H9 (cell line): ENCODE measurements at regions not wholly inside any gene's neighbourhood (a gene's known extent, or its start where the extent isn't known, plus 50 kb on each side); places are given as distances from the start of the nearest gene placed in this dataset.

Experiments
- DNase-seq: peaks from one replicate; pipeline ENCODE4 v3.0.0-alpha.2; 2017
- H2AFZ ChIP-seq: one replicate; pipeline ENCODE4 v1.6.1; 2013; ENCODE audit warnings: mild to moderate bottlenecking, low read length, control low read depth, moderate library complexity
- H2AK5ac ChIP-seq: 2 replicates; pipeline ENCODE4 v1.6.1; 2013; ENCODE audit warnings: low read length, control low read depth, mixed read lengths; ENCODE audit not compliant: insufficient read length
- H2BK120ac ChIP-seq: one replicate; pipeline ENCODE4 v1.6.1; 2013; ENCODE audit warnings: low read depth, mild to moderate bottlenecking, low read length, control low read depth, inconsistent platforms; ENCODE audit not compliant: poor library complexity, severe bottlenecking
- H2BK12ac ChIP-seq: 2 replicates; pipeline ENCODE4 v1.6.1; 2013; ENCODE audit warnings: low read length, control low read depth, mixed read lengths, low read depth; ENCODE audit not compliant: insufficient read length
- H2BK15ac ChIP-seq: 2 replicates; pipeline ENCODE4 v1.6.1; 2013; ENCODE audit warnings: low read depth, low read length, control low read depth
- H2BK20ac ChIP-seq: one replicate; pipeline ENCODE4 v1.6.1; 2013; ENCODE audit warnings: low read depth, mild to moderate bottlenecking, low read length, control low read depth, inconsistent platforms; ENCODE audit not compliant: poor library complexity, severe bottlenecking
- H2BK5ac ChIP-seq: 2 replicates; pipeline ENCODE4 v1.6.1; 2013; ENCODE audit warnings: low read length, control low read depth, mixed read lengths; ENCODE audit not compliant: insufficient read length
- H3K14ac ChIP-seq: 2 replicates; pipeline ENCODE4 v1.6.1; 2013; ENCODE audit warnings: low read length, control low read depth; ENCODE audit not compliant: insufficient read depth
- H3K18ac ChIP-seq: 2 replicates; pipeline ENCODE4 v1.6.1; 2013; ENCODE audit warnings: low read depth, mild to moderate bottlenecking, mixed read lengths, low read length, control low read depth; ENCODE audit not compliant: insufficient read length
- H3K23ac ChIP-seq: 2 replicates; pipeline ENCODE4 v1.6.1; 2013; ENCODE audit warnings: low read length, control low read depth, mixed read lengths, low read depth; ENCODE audit not compliant: insufficient read length
- H3K23me2 ChIP-seq: 2 replicates; pipeline ENCODE4 v1.6.1; 2013; ENCODE audit warnings: low read depth, mild to moderate bottlenecking, mixed read lengths, low read length, control low read depth; ENCODE audit not compliant: insufficient read length, poor library complexity, severe bottlenecking
- H3K27ac ChIP-seq: 2 replicates; pipeline ENCODE4 v1.5.1; 2013; ENCODE audit warnings: low read length, control low read depth, mixed read lengths, low read depth; ENCODE audit not compliant: insufficient read length
- H3K27me3 ChIP-seq: 2 replicates; pipeline ENCODE4 v1.6.1; 2013; ENCODE audit warnings: low read length, control low read depth, inconsistent platforms; ENCODE audit not compliant: insufficient read depth
- H3K4ac ChIP-seq: 2 replicates; pipeline ENCODE4 v1.6.1; 2013; ENCODE audit warnings: low read depth, mild to moderate bottlenecking, control low read depth, inconsistent platforms, low read length, moderate library complexity
- H3K4me1 ChIP-seq: 2 replicates; pipeline ENCODE4 v1.6.1; 2013; ENCODE audit warnings: low read length, control low read depth, inconsistent platforms; ENCODE audit not compliant: insufficient read depth
- H3K4me2 ChIP-seq: 2 replicates; pipeline ENCODE4 v1.6.1; 2013; ENCODE audit warnings: low read length, control low read depth, mixed read lengths; ENCODE audit not compliant: insufficient read length, insufficient read depth
- H3K56ac ChIP-seq: 2 replicates; pipeline ENCODE4 v1.6.1; 2013; ENCODE audit warnings: low read depth, mild to moderate bottlenecking, mixed read lengths, low read length, control low read depth; ENCODE audit not compliant: insufficient read length
- H3K79me1 ChIP-seq: 2 replicates; pipeline ENCODE4 v1.6.1; 2013; ENCODE audit warnings: low read depth, mild to moderate bottlenecking, moderate library complexity, low read length, control low read depth, inconsistent platforms; ENCODE audit not compliant: insufficient read depth, poor library complexity, severe bottlenecking
- H3K79me2 ChIP-seq: 2 replicates; pipeline ENCODE4 v1.6.1; 2013; ENCODE audit warnings: low read length, control low read depth, inconsistent platforms; ENCODE audit not compliant: insufficient read depth
- H3K9ac ChIP-seq: 2 replicates; pipeline ENCODE4 v1.6.1; 2013; ENCODE audit warnings: low read length, control low read depth, mixed read lengths; ENCODE audit not compliant: insufficient read length; ENCODE audit errors: extremely low read depth
- H3K9me3 ChIP-seq: one replicate; pipeline ENCODE4 v1.6.1; 2013; ENCODE audit warnings: low read depth, low read length, inconsistent platforms; ENCODE audit not compliant: control insufficient read depth
- H3T11ph ChIP-seq: one replicate; pipeline ENCODE4 v1.6.1; 2013; ENCODE audit warnings: mild to moderate bottlenecking, low read length, control low read depth, inconsistent platforms
- H4K20me1 ChIP-seq: one replicate; pipeline ENCODE4 v1.6.1; 2013; ENCODE audit not compliant: control insufficient read depth, insufficient read length, insufficient read depth
- H4K5ac ChIP-seq: 2 replicates; pipeline ENCODE4 v1.6.1; 2013; ENCODE audit warnings: low read depth, mild to moderate bottlenecking, mixed read lengths, low read length, control low read depth; ENCODE audit not compliant: insufficient read length
- H4K8ac ChIP-seq: replicated peaks from 2 replicates; pipeline ENCODE4 v1.6.1; 2013; ENCODE audit warnings: low read length, control low read depth, mixed read lengths, low read depth; ENCODE audit not compliant: insufficient read length
- H4K91ac ChIP-seq: 2 replicates; pipeline ENCODE4 v1.6.1; 2013; ENCODE audit warnings: low read depth, mild to moderate bottlenecking, moderate library complexity, mixed read lengths, low read length, control low read depth; ENCODE audit not compliant: insufficient read length
- H3K27ac Mint-ChIP-seq, 3 experiments: 2 replicates in 2 of 3; 3 replicates in 1 of 3; pipeline ENCODE4 v1.8.0; 2020 to 2021; ENCODE audit warnings: mixed read lengths in 3 of 3, mild to moderate bottlenecking in 1 of 3, moderate library complexity in 1 of 3
- H3K27me3 Mint-ChIP-seq: 2 replicates; pipeline ENCODE4 v1.8.0; 2021; ENCODE audit warnings: low read depth, mild to moderate bottlenecking, moderate library complexity, mixed read lengths
- H3K36me3 Mint-ChIP-seq, 3 experiments: 2 replicates in 2 of 3; 3 replicates in 1 of 3; pipeline ENCODE4 v1.8.0; 2020 to 2021; ENCODE audit warnings: low read depth in 3 of 3, mixed read lengths in 3 of 3; ENCODE audit not compliant: insufficient read depth in 1 of 3
- H3K4me1 Mint-ChIP-seq, 2 experiments: 2 replicates each; pipeline ENCODE4 v1.8.0; 2020; ENCODE audit warnings: mixed read lengths in 2 of 2
- H3K4me3 Mint-ChIP-seq, 2 experiments: 2 replicates in 1 of 2; 3 replicates in 1 of 2; pipeline ENCODE4 v1.8.0; 2020 to 2021; ENCODE audit warnings: mild to moderate bottlenecking in 2 of 2, mixed read lengths in 2 of 2, moderate library complexity in 1 of 2
- H3K9me3 Mint-ChIP-seq, 2 experiments: 2 replicates in 1 of 2; 3 replicates in 1 of 2; pipeline ENCODE4 v1.8.0; 2020; ENCODE audit warnings: mild to moderate bottlenecking in 2 of 2, mixed read lengths in 2 of 2, moderate library complexity in 1 of 2
- CTCF ChIP-seq: fragments of 200-600 bp; sonication (generic); conservative IDR thresholded peaks from 3 replicates; pipeline ENCODE4 v1.8.0; 2021; ENCODE audit warnings: antibody characterized with exemption, mild to moderate bottlenecking

- Histone ChIP-seq H2AK5ac (no peak overlapping the region), H3K18ac (no peak overlapping the region), H3K9ac (no peak overlapping the region), H3K27ac (no peak overlapping the region), H4K91ac (no peak overlapping the region), H3K4me1 (no peaks in the 10 kb centered on the region), H2BK12ac (no peak overlapping the region), H4K8ac (no peak overlapping the region), H3K27me3 (no peaks in the 10 kb centered on the region), H3K4ac (no peak overlapping the region), H3K4me2 (no peak overlapping the region), H3T11ph (no peak overlapping the region), H2BK15ac (no peak overlapping the region), H4K5ac (no peak overlapping the region), H3K56ac (no peak overlapping the region), H3K79me1 (no peaks in the 10 kb centered on the region), H2BK5ac (no peak overlapping the region), H3K79me2 (no peaks in the 10 kb centered on the region), H3K23ac (no peak overlapping the region), H2BK120ac (no peak overlapping the region), H3K23me2 (no peaks in the 10 kb centered on the region), H3K14ac (no peak overlapping the region), H3K9me3 (no peaks in the 10 kb centered on the region), H2AFZ (no peak overlapping the region), H4K20me1 (no peaks in the 10 kb centered on the region), H2BK20ac (no peak overlapping the region)
- H3K27ac Mint-ChIP-seq = no peak overlapping the region
- no peaks in the 10 kb centered on the region for H3K9me3 Mint-ChIP-seq
- peaks cover 2% of the 10 kb centered on the region; the same call in 1 of the 2 replicates for H3K27me3 Mint-ChIP-seq
- no peaks in the 10 kb centered on the region for H3K4me1 Mint-ChIP-seq
- H3K4me3 Mint-ChIP-seq = no peak overlapping the region
- no peaks in the 10 kb centered on the region for H3K36me3 Mint-ChIP-seq
- no peak for TF ChIP-seq CTCF
- DNase-seq = no peak
Measured at GRCh38 chr12:30437616-30438015, 258.1 kb downstream of the IPO8 start.
